Mucosa of descending colon (tissue), 3 donors: ENCODE measurements at regions not wholly inside any gene's neighbourhood (a gene's known extent, or its start where the extent isn't known, plus 50 kb on each side); places are given as distances from the start of the nearest gene placed in this dataset.

ENCODE experiments used
- ATAC-seq: fragments of 200-7000 bp; cut with Tn5 transposase; one replicate; pipeline ENCODE4 v1.9.1; 2020; ENCODE audit warnings: mild to moderate bottlenecking, moderate library complexity
- DNase-seq, 3 donors: peaks; one replicate each; pipeline ENCODE4 v3.0.0-alpha.2; 2020
- H3K36me3 ChIP-seq: fragments of 200-600 bp; one replicate; pipeline ENCODE4 v1.8.0; 2021; ENCODE audit warnings: low read depth, mild to moderate bottlenecking
- H3K4me1 ChIP-seq: fragments of 200-600 bp; one replicate; pipeline ENCODE4 v1.8.0; 2021; ENCODE audit warnings: low read depth, mild to moderate bottlenecking
- H3K4me3 ChIP-seq: fragments of 200-600 bp; one replicate; pipeline ENCODE4 v1.8.0; 2021; ENCODE audit warnings: mild to moderate bottlenecking
- H3K9me3 ChIP-seq: fragments of 200-600 bp; one replicate; pipeline ENCODE4 v1.8.0; 2021; ENCODE audit warnings: mild to moderate bottlenecking
- CTCF ChIP-seq: fragments of 200-600 bp; IDR thresholded peaks from one replicate; pipeline ENCODE4 v1.8.0; 2022; ENCODE audit warnings: antibody characterized with exemption, mild to moderate bottlenecking
- intact Hi-C, 2 donors: fragments of 100-400 bp; cut with DNase I in 1 of 2; cut with micrococcal nuclease in 1 of 2; formaldehyde crosslinking; loops; one replicate each; pipeline versions ENCODE4 v1.11.0 to v1.11.1; 2022; cut with DNase I, micrococcal nuclease
- donor health status: DM: no; HTN: no; CAD: no; lungs with moderate emphysema.
- donor health status: DM: no; HTN: no; CAD: no.
- donor health status: DM: no; HTN: yes; CAD: no.

DNA sequence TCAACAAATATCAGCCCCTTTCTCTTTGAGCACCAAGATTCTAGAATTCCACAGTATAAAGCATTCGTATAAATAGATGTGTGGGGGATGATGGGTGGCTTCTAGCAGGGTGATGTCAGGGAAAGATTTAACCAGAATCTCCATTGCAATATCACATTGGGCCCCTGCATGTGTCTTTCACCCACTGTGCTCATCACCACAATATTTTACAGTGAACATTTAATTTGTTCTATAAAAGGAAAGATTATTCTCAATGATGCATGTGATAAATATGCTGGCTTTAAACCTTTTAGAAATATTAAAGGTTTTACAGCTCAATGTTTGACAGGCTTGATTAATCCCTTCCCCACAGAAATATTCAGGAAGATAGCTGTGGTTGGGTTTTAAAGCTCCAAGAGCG is 457.8 kb upstream of the DAB1 start:
- H3K4me3 ChIP-seq = no peak overlapping the region
- H3K4me1 ChIP-seq = no peaks in the 10 kb centered on the region
- no peaks in the 10 kb centered on the region for H3K36me3 ChIP-seq
- no peak for TF ChIP-seq CTCF
- H3K9me3 ChIP-seq = no peaks in the 10 kb centered on the region
- ATAC-seq (no peak), DNase-seq (no peak)
- intact Hi-C loops = no loop called here

- DNase-seq = no peak
- intact Hi-C loops = no loop called here
- no peak for TF ChIP-seq CTCF
- Histone ChIP-seq H3K9me3 (no peaks in the 10 kb centered on the region), H3K4me3 (no peak overlapping the region), H3K36me3 (no peaks in the 10 kb centered on the region), H3K4me1 (no peaks in the 10 kb centered on the region)
- no peak for ATAC-seq
These were observed 455.8 kb upstream of the DAB1 start for GRCh38 chr1:57879700-57880099.

- DNase-seq (no peak), ATAC-seq (peak; percentile 45)
- Histone ChIP-seq H3K4me3 (no peak overlapping the region), H3K4me1 (no peaks in the 10 kb centered on the region), H3K9me3 (no peaks in the 10 kb centered on the region), H3K36me3 (no peaks in the 10 kb centered on the region)
- TF ChIP-seq CTCF = no peak
- intact Hi-C loops = no loop called here
These were observed 450.6 kb upstream of the DAB1 start for GRCh38 chr1:57874418-57874877.

DNA sequence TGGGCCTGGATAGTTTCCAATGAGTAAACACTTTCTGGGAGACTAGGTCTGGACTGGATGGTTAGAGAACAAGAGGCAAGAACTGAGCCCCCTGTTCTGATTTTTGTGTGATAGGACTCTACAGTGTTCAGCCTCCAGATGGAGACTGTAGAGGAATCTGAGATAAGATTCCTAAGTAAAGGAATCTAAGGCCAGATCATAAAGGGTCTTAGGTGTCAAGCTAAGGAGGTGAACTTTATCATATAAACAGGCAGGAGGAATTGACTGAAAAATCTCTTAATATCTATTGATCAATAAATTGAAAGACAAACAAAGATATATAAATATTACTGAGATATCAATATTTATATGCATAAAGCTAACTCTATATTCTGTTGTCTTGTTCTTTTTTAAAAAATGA is 449.1 kb upstream of the DAB1 start:
- intact Hi-C loops = no loop called here

DNA sequence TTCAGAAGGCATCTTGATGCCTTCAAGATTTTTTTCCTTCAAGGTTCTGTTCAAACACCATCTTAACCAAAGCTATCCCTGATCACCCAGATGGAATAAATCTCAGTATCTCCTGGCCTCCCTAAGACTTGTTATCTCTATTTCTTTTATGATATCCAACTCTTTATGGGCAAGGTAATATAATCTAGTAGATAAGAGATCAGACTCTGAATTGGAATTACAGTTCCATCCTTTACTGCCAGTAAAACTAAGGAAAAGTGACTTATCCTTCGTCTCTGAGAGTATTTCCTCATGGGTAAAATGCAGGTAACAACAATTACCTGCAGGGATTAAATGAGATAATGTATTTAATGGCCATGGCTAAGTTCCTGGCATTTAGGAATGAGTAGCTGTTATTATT is 445.0 kb upstream of the DAB1 start:
- Histone ChIP-seq H3K36me3 (no peaks in the 10 kb centered on the region), H3K4me3 (no peak overlapping the region), H3K9me3 (no peaks in the 10 kb centered on the region), H3K4me1 (peaks cover 4% of the 10 kb centered on the region)
- no peak for TF ChIP-seq CTCF
- DNase-seq = no peak
- peak; percentile 89 for ATAC-seq
- intact Hi-C loops = no loop called here

More for the DNA sequence above, 449.1 kb upstream of the DAB1 start:
- no peaks in the 10 kb centered on the region for H3K36me3 ChIP-seq
- no peak for DNase-seq
- no peak for TF ChIP-seq CTCF
- no peaks in the 10 kb centered on the region for H3K4me1 ChIP-seq
- no peaks in the 10 kb centered on the region for H3K9me3 ChIP-seq
- no peak overlapping the region for H3K4me3 ChIP-seq
- ATAC-seq = no peak

DNA sequence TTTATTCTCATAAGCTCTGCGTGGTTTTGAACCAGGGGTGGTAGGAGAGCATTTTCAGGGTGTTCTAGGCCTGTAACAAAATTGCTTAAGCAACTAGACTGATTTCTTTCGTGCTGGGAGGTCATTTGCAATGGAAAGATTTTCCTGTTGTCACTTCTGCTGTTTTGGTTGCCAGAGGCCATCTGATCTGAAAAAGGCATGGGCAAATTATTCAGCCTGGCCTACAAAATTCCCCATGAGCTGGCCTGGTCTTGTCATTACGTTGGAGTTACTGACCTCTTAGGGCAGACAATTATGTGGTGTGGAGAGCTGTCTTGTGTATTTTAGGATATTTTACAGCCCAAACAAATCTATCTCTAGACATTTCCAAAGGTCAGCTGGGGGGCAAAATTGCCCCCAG is 444.4 kb upstream of the DAB1 start:
- H3K36me3 ChIP-seq = no peaks in the 10 kb centered on the region
- no peak for DNase-seq
- no peak for TF ChIP-seq CTCF
- no peak overlapping the region for H3K4me3 ChIP-seq
- H3K4me1 ChIP-seq = peaks cover 4% of the 10 kb centered on the region
- intact Hi-C loops = no loop called here
- H3K9me3 ChIP-seq = no peaks in the 10 kb centered on the region
- no peak for ATAC-seq
